GM12878 (cell line): ENCODE measurements at regions not wholly inside any gene's neighbourhood (a gene's known extent, or its start where the extent isn't known, plus 50 kb on each side); places are given as distances from the start of the nearest gene placed in this dataset.
A peak's percentile ranks its signal among the peaks of the same experiment; 100 is the strongest.

Experiments
- ATAC-seq: fragments of 200-7000 bp; cut with Tn5 transposase; 3 replicates; pipeline ENCODE4 v1.9.1; 2020; ENCODE audit warnings: mild to moderate bottlenecking, moderate library complexity
- BruUV-seq: library from RNA; stranded (reverse); fragments of 400-500 nt; replicated peaks from 2 replicates; lab custom pipeline; 2021; lab: Mats Ljungman, UMichigan
- CTCF ChIA-PET: fragments of 300-600 bp; sonication (Branson Sonifier 250); formaldehyde crosslinking; extraction: SDS; loops from one replicate; lab custom pipeline; 2021; ENCODE audit warnings: inconsistent platforms; lab: Yijun Ruan, JAX
- POLR2A ChIA-PET: fragments of 350-600 bp; formaldehyde crosslinking; extraction: SDS; loops from one replicate; lab custom pipeline; 2021; ENCODE audit warnings: inconsistent platforms; lab: Charles Lee
- RAD21 ChIA-PET: fragments of 300-600 bp; sonication (Branson Sonifier 250); formaldehyde crosslinking; loops from one replicate; lab custom pipeline; 2023; ENCODE audit warnings: antibody characterized with exemption; ENCODE audit not compliant: unreplicated experiment; lab: Charles Lee
- SMC1A ChIA-PET: fragments of 300-600 bp; sonication (Branson Sonifier 250); formaldehyde crosslinking; loops from one replicate; lab custom pipeline; 2023; ENCODE audit not compliant: unreplicated experiment, uncharacterized antibody; lab: Charles Lee
- DNase-seq: peaks from one replicate; pipeline ENCODE4 v3.0.0-alpha.2; 2011; ENCODE audit warnings: low read depth, low spot score
- FAIRE-seq: peaks from 3 replicates; lab custom pipeline; 2011; peaks lifted over from hg19 to GRCh38; lab: Jason Lieb, UNC
- H2AFZ ChIP-seq: 2 replicates; pipeline ENCODE4 v1.6.0; 2011; ENCODE audit warnings: low read depth, low read length, control low read depth; ENCODE audit not compliant: control insufficient read depth
- H3K27ac ChIP-seq: 2 replicates; pipeline ENCODE4 v1.5.1; 2011; ENCODE audit warnings: control low read depth; ENCODE audit not compliant: control insufficient read depth, insufficient read depth
- H3K27me3 ChIP-seq, 2 experiments: replicated peaks in 1 of 2; 2 replicates each; pipeline versions ENCODE4 v1.6.0 to v1.6.1; 2011; ENCODE audit warnings: low read length in 1 of 2; ENCODE audit not compliant: control insufficient read depth in 2 of 2, insufficient read depth in 2 of 2
- H3K36me3 ChIP-seq, 2 experiments: 2 replicates each; pipeline ENCODE4 v1.5.1; 2011; ENCODE audit warnings: low read length in 1 of 2; ENCODE audit not compliant: control insufficient read depth in 2 of 2, insufficient read depth in 2 of 2
- H3K4me1 ChIP-seq: 2 replicates; pipeline ENCODE4 v1.6.1; 2011; ENCODE audit warnings: mild to moderate bottlenecking, low read length, moderate library complexity, mixed read lengths; ENCODE audit not compliant: control insufficient read depth, insufficient read depth
- H3K4me2 ChIP-seq: 2 replicates; pipeline ENCODE4 v1.6.0; 2011; ENCODE audit warnings: control low read depth; ENCODE audit not compliant: control insufficient read depth, insufficient read depth
- H3K4me3 ChIP-seq: fragments of 200-600 bp; sonication (generic); 2 replicates; pipeline ENCODE4 v1.5.1; 2016
- H3K79me2 ChIP-seq: 2 replicates; pipeline ENCODE4 v1.6.0; 2011; ENCODE audit warnings: low read length; ENCODE audit not compliant: control insufficient read depth, insufficient read depth
- H3K9ac ChIP-seq: 2 replicates; pipeline ENCODE4 v1.8.0; 2011; ENCODE audit warnings: low read length, control low read depth, mixed read lengths; ENCODE audit not compliant: control insufficient read depth, insufficient read depth
- H3K9me3 ChIP-seq: replicated peaks from 3 replicates; pipeline ENCODE4 v1.5.1; 2011; ENCODE audit warnings: mild to moderate bottlenecking, low read length; ENCODE audit not compliant: control insufficient read depth, insufficient read depth
- H4K20me1 ChIP-seq: 2 replicates; pipeline ENCODE4 v1.6.0; 2011; ENCODE audit not compliant: control insufficient read depth, insufficient read depth
- ATF3 ChIP-seq: IDR thresholded peaks from 2 replicates; pipeline ENCODE4 v1.6.1; 2011; ENCODE audit warnings: low read depth, mild to moderate bottlenecking, low read length, moderate library complexity, borderline replicate concordance; ENCODE audit errors: extremely low read depth
- BACH1 ChIP-seq: fragments of 450-650 bp; IDR thresholded peaks from 2 replicates; pipeline ENCODE4 v1.6.1; 2017; ENCODE audit warnings: mild to moderate bottlenecking, borderline replicate concordance
- ELK1 ChIP-seq: IDR thresholded peaks from 2 replicates; pipeline ENCODE4 v1.6.1; 2012; ENCODE audit warnings: low read depth, low read length, improper control_type of control experiment
- EZH2 ChIP-seq: IDR thresholded peaks from 2 replicates; pipeline ENCODE4 v1.6.1; 2012; ENCODE audit warnings: low read depth, mild to moderate bottlenecking, control low read depth, inconsistent platforms, low read length, borderline replicate concordance; ENCODE audit not compliant: control insufficient read depth
- MEF2B ChIP-seq: fragments of 450-650 bp; IDR thresholded peaks from 2 replicates; pipeline ENCODE4 v1.6.1; 2018; ENCODE audit warnings: mild to moderate bottlenecking, moderate library complexity; ENCODE audit not compliant: partially characterized antibody, poor library complexity, severe bottlenecking
- PAX8 ChIP-seq: fragments of 450-650 bp; IDR thresholded peaks from 2 replicates; pipeline ENCODE4 v1.6.1; 2017; ENCODE audit warnings: mild to moderate bottlenecking, moderate library complexity
- RELB ChIP-seq: fragments of 450-650 bp; IDR thresholded peaks from 2 replicates; pipeline ENCODE4 v1.6.1; 2017; ENCODE audit warnings: low read depth, mild to moderate bottlenecking, moderate library complexity
- RFX5 ChIP-seq: IDR thresholded peaks from 2 replicates; pipeline ENCODE4 v1.6.1; 2011; ENCODE audit warnings: low read depth, low read length, improper control_type of control experiment
- SUPT20H ChIP-seq: IDR thresholded peaks from 2 replicates; pipeline ENCODE4 v1.6.1; 2011; ENCODE audit warnings: low read depth, mild to moderate bottlenecking, low read length, moderate library complexity, borderline replicate concordance; ENCODE audit not compliant: control insufficient read depth
- ZNF384 ChIP-seq: IDR thresholded peaks from 2 replicates; pipeline ENCODE4 v1.6.1; 2012; ENCODE audit warnings: low read depth, mild to moderate bottlenecking, low read length, improper control_type of control experiment, borderline replicate concordance
- WGBS: methylation state at CpG from one replicate; pipeline ENCODE4 v1.1.6; 2016; ENCODE audit warnings: low lambda C conversion rate; ENCODE audit not compliant: insufficient replicate concordance, insufficient coverage; ENCODE audit errors: missing lambda C conversion rate; 5-methylcytosine and 5-hydroxymethylcytosine counted together
- in situ Hi-C: fragments of 300-500 bp; cut with MboI; formaldehyde crosslinking; loops from 9 replicates; pipeline ENCODE4 v1.14.3; 2018; ENCODE audit warnings: mixed read lengths
- intact Hi-C: fragments of 100-400 bp; cut with micrococcal nuclease; formaldehyde crosslinking; loops from one replicate; pipeline ENCODE4 v1.14.2; 2022; ENCODE audit not compliant: unreplicated experiment
- TF ChIP-seq, protein P1 (sequence below): fragments of 450-650 bp; IDR thresholded peaks from 2 replicates; pipeline ENCODE4 v1.6.1; 2014; ENCODE audit warnings: mild to moderate bottlenecking

GRCh38 chr16:17877821-17878360 lies 407.1 kb upstream of the XYLT1 start:
- TF ChIP-seq EZH2 (no peak), RFX5 (no peak), MEF2B (no peak), ATF3 (no peak)
- TF ChIP-seq, all 136 proteins: peak for 0
- no peak for FAIRE-seq
- no peak overlapping the region for H2AFZ ChIP-seq
- H4K20me1 ChIP-seq, result no peaks in the 10 kb centered on the region
- ChIA-PET POLR2A (no interaction called here), RAD21 (no interaction called here), SMC1A (no interaction called here), CTCF (no interaction called here)
- no TSS peak for BruUV-seq
- intact Hi-C loops (no loop called here), in situ Hi-C loops (no loop called here)
- WGBS, result 4% methylated on average over 2 of the region's 2 CpGs
- H3K4me1 ChIP-seq, result no peaks in the 10 kb centered on the region
- H3K4me2 ChIP-seq, result no peak overlapping the region
- H3K36me3 ChIP-seq, result no peaks in the 10 kb centered on the region
- H3K9me3 ChIP-seq, result no peaks in the 10 kb centered on the region
- no peak for DNase-seq
- no peaks in the 10 kb centered on the region for H3K79me2 ChIP-seq
- H3K4me3 ChIP-seq, result no peak overlapping the region
- ATAC-seq, result no peak
- no peaks in the 10 kb centered on the region for H3K27me3 ChIP-seq
- no peak overlapping the region for H3K9ac ChIP-seq
- no peak overlapping the region for H3K27ac ChIP-seq

GRCh38 chr16:17866996-17867395 lies 396.2 kb upstream of the XYLT1 start:
- POLR2A ChIA-PET, result no interaction called here
- no peaks in the 10 kb centered on the region for H3K79me2 ChIP-seq

More at GRCh38 chr16:17866996-17867395, 396.2 kb upstream of the XYLT1 start:
- no peak overlapping the region for H3K4me3 ChIP-seq
- intact Hi-C loops (no loop called here), in situ Hi-C loops (no loop called here)
- H3K9me3 ChIP-seq, result no peaks in the 10 kb centered on the region
- TF ChIP-seq PAX8 (no peak), EZH2 (no peak), RELB (no peak), ELK1 (no peak), BACH1 (no peak), SUPT20H (no peak), ZNF384 (no peak)
- TF ChIP-seq, protein P1, sequence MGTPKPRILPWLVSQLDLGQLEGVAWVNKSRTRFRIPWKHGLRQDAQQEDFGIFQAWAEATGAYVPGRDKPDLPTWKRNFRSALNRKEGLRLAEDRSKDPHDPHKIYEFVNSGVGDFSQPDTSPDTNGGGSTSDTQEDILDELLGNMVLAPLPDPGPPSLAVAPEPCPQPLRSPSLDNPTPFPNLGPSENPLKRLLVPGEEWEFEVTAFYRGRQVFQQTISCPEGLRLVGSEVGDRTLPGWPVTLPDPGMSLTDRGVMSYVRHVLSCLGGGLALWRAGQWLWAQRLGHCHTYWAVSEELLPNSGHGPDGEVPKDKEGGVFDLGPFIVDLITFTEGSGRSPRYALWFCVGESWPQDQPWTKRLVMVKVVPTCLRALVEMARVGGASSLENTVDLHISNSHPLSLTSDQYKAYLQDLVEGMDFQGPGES, result no peak
- no peak overlapping the region for H3K9ac ChIP-seq
- no peaks in the 10 kb centered on the region for H3K36me3 ChIP-seq
- no peak overlapping the region for H3K4me2 ChIP-seq
- FAIRE-seq, result peak; percentile 23
- H3K27ac ChIP-seq, result no peak overlapping the region
- H3K27me3 ChIP-seq, result no peaks in the 10 kb centered on the region
- H2AFZ ChIP-seq, result no peak overlapping the region
- ChIA-PET RAD21 (no interaction called here), CTCF (no interaction called here), SMC1A (no interaction called here)
- BruUV-seq, result no TSS peak
- H4K20me1 ChIP-seq, result no peaks in the 10 kb centered on the region
- DNase-seq, result no peak
- WGBS, result 40% methylated on average over 5 of the region's 5 CpGs
- ATAC-seq, result no peak
- no peaks in the 10 kb centered on the region for H3K4me1 ChIP-seq
